Myocyte (in vitro differentiated cells): ENCODE measurements at regions not wholly inside any gene's neighbourhood (a gene's known extent, or its start where the extent isn't known, plus 50 kb on each side); places are given as distances from the start of the nearest gene placed in this dataset.
A peak's percentile ranks its signal among the peaks of the same experiment; 100 is the strongest.

Experiments used
- DNase-seq: peaks from one replicate; pipeline ENCODE4 v3.0.0-alpha.2; 2012; ENCODE audit warnings: low read depth

- no peak for DNase-seq
These were observed 619.4 kb upstream of the ATP2B1 start for GRCh38 chr12:90327793-90328743.

- DNase-seq: no peak
These were observed 614.6 kb upstream of the ATP2B1 start for GRCh38 chr12:90323217-90323616.

- DNase-seq: no peak
These were observed 613.4 kb upstream of the ATP2B1 start for GRCh38 chr12:90322006-90322405.

- no peak for DNase-seq
These were observed 612.7 kb upstream of the ATP2B1 start for GRCh38 chr12:90321369-90321768.

- DNase-seq: no peak
These were observed 602.9 kb upstream of the ATP2B1 start for GRCh38 chr12:90311561-90311960.

- no peak for DNase-seq
These were observed 596.7 kb upstream of the ATP2B1 start for GRCh38 chr12:90305379-90305778.

- no peak for DNase-seq
These were observed 595.6 kb upstream of the ATP2B1 start for GRCh38 chr12:90304231-90304630.

- no peak for DNase-seq
These were observed 595.1 kb upstream of the ATP2B1 start for GRCh38 chr12:90303771-90304170.

GRCh38 chr12:90301561-90302133, 593.0 kb upstream of the ATP2B1 start:
- DNase-seq: no peak

GRCh38 chr12:90301095-90301494, 592.5 kb upstream of the ATP2B1 start:
- DNase-seq: no peak

GRCh38 chr12:90299666-90300065, 591.0 kb upstream of the ATP2B1 start:
- DNase-seq: no peak

- no peak for DNase-seq
These were observed 590.5 kb upstream of the ATP2B1 start for GRCh38 chr12:90299121-90299520.

GRCh38 chr12:90298289-90298948, 589.8 kb upstream of the ATP2B1 start:
- DNase-seq: no peak

- no peak for DNase-seq
These were observed 587.2 kb upstream of the ATP2B1 start for GRCh38 chr12:90295858-90296257.

- no peak for DNase-seq
These were observed 583.5 kb upstream of the ATP2B1 start for GRCh38 chr12:90292183-90292582.

- peak; percentile 12 for DNase-seq
These were observed 582.6 kb upstream of the ATP2B1 start for GRCh38 chr12:90290980-90291975.

- peak; percentile 13 for DNase-seq
These were observed 578.9 kb upstream of the ATP2B1 start for GRCh38 chr12:90287585-90287984.

GRCh38 chr12:90281154-90281868, 572.7 kb upstream of the ATP2B1 start:
- DNase-seq: no peak

- peak; percentile 75 for DNase-seq
These were observed 572.0 kb upstream of the ATP2B1 start for GRCh38 chr12:90280564-90281058.

GRCh38 chr12:90280033-90280432, 571.4 kb upstream of the ATP2B1 start:
- DNase-seq: no peak
